MM.1S (cell line): ENCODE measurements at regions not wholly inside any gene's neighbourhood (a gene's known extent, or its start where the extent isn't known, plus 50 kb on each side); places are given as distances from the start of the nearest gene placed in this dataset.

ENCODE experiments used
- DNase-seq: peaks from one replicate; pipeline ENCODE4 v3.0.0-alpha.2; 2015
- H2AFZ ChIP-seq: fragments of 300-600 bp; sonication (generic); 2 replicates; pipeline ENCODE4 v1.6.0; 2016; ENCODE audit warnings: antibody characterized with exemption, low read length
- H3F3A ChIP-seq: fragments of 300-600 bp; sonication (generic); 2 replicates; pipeline ENCODE4 v1.6.1; 2016; ENCODE audit warnings: mild to moderate bottlenecking, antibody characterized with exemption, low read length, moderate library complexity, mixed read lengths; ENCODE audit not compliant: insufficient read depth
- H3K27ac ChIP-seq: fragments of 300-600 bp; sonication (generic); 2 replicates; pipeline ENCODE4 v1.5.1; 2016; ENCODE audit warnings: mild to moderate bottlenecking, low read length
- H3K27me3 ChIP-seq: fragments of 300-600 bp; sonication (generic); replicated peaks from 2 replicates; pipeline ENCODE4 v1.6.0; 2016; ENCODE audit warnings: low read length; ENCODE audit not compliant: insufficient read depth
- H3K36me3 ChIP-seq: fragments of 300-600 bp; sonication (generic); replicated peaks from 2 replicates; pipeline ENCODE4 v1.6.1; 2016; ENCODE audit warnings: mild to moderate bottlenecking, low read length, mixed read lengths; ENCODE audit not compliant: insufficient read depth
- H3K4me1 ChIP-seq: fragments of 300-600 bp; sonication (generic); 2 replicates; pipeline ENCODE4 v1.6.1; 2016; ENCODE audit warnings: low read length, mixed read lengths
- H3K4me2 ChIP-seq: fragments of 300-600 bp; sonication (generic); 2 replicates; pipeline ENCODE4 v1.6.0; 2016; ENCODE audit warnings: low read depth, low read length
- H3K4me3 ChIP-seq: fragments of 300-600 bp; sonication (generic); 2 replicates; pipeline ENCODE4 v1.5.1; 2016; ENCODE audit warnings: low read length, mixed read lengths
- H3K79me2 ChIP-seq: fragments of 300-600 bp; sonication (generic); 2 replicates; pipeline ENCODE4 v1.6.1; 2016; ENCODE audit warnings: mixed run types, low read length, mixed read lengths
- H3K9ac ChIP-seq: fragments of 300-600 bp; sonication (generic); 2 replicates; pipeline ENCODE4 v1.6.1; 2016; ENCODE audit warnings: low read length, mixed read lengths
- H3K9me2 ChIP-seq: fragments of 300-600 bp; sonication (generic); replicated peaks from 2 replicates; pipeline ENCODE4 v1.6.1; 2016; ENCODE audit warnings: mild to moderate bottlenecking, low read length, mixed read lengths; ENCODE audit not compliant: insufficient read depth
- H3K9me3 ChIP-seq: fragments of 300-600 bp; sonication (generic); replicated peaks from 2 replicates; pipeline ENCODE4 v1.6.1; 2016; ENCODE audit warnings: mild to moderate bottlenecking, low read length, mixed read lengths; ENCODE audit not compliant: insufficient read depth
- H4K20me1 ChIP-seq: fragments of 300-600 bp; sonication (generic); 2 replicates; pipeline ENCODE4 v1.6.1; 2016; ENCODE audit warnings: mild to moderate bottlenecking, low read length, moderate library complexity, mixed read lengths; ENCODE audit not compliant: insufficient read depth
- CTCF ChIP-seq: fragments of 300-600 bp; sonication (generic); IDR thresholded peaks from 2 replicates; pipeline ENCODE4 v1.5.1; 2016; ENCODE audit warnings: antibody characterized with exemption, low read length, mixed read lengths
- EZH2 ChIP-seq: fragments of 300-600 bp; sonication (generic); optimal IDR thresholded peaks from 2 replicates; pipeline ENCODE3; 2017; ENCODE audit warnings: low read depth, mild to moderate bottlenecking, antibody characterized with exemption, low read length, mixed read lengths
- EZH2phosphoT487 ChIP-seq: fragments of 300-600 bp; sonication (generic); IDR thresholded peaks from 2 replicates; pipeline ENCODE4 v1.6.1; 2018; ENCODE audit warnings: antibody characterized with exemption, low read length

- Histone ChIP-seq H3K27ac (no peak overlapping the region), H3K79me2 (no peaks in the 10 kb centered on the region), H3K9ac (no peak overlapping the region), H3K27me3 (no peaks in the 10 kb centered on the region), H3K9me3 (no peaks in the 10 kb centered on the region), H4K20me1 (no peaks in the 10 kb centered on the region), H3K4me2 (no peak overlapping the region), H3K4me1 (no peaks in the 10 kb centered on the region), H2AFZ (no peak overlapping the region), H3K9me2 (no peaks in the 10 kb centered on the region), H3K36me3 (no peaks in the 10 kb centered on the region), H3F3A (no peaks in the 10 kb centered on the region), H3K4me3 (no peak overlapping the region)
- TF ChIP-seq EZH2: no peak
- TF ChIP-seq EZH2phosphoT487: no peak
- TF ChIP-seq CTCF: no peak
- no peak for DNase-seq
These were observed 1029.0 kb upstream of the B3GALT2 start for GRCh38 chr1:194215448-194215847.

DNA sequence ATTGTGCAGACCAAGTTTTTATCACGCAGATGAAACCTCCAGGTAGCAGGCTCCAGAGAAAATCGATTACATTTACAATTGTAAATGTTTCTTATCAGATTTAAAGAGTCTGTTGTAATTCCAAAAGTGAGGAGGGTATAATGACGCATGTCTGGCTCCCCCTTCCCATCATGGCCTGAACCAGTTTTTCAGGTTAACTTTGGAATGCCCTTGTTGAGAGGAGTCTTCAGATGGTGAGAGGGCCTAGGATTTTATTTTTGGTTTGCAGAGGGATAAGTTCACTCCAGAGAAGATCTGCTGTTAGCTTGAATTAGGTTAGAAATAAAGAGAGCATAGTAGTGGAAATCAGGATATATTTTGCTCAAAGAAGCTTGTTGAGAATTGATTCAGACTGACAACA lies 1028.3 kb upstream of the B3GALT2 start:
- Histone ChIP-seq H3K9me3 (no peaks in the 10 kb centered on the region), H3K4me3 (no peak overlapping the region), H4K20me1 (no peaks in the 10 kb centered on the region), H3K9me2 (no peaks in the 10 kb centered on the region), H3K4me1 (no peaks in the 10 kb centered on the region), H3K79me2 (no peaks in the 10 kb centered on the region), H3K27me3 (no peaks in the 10 kb centered on the region), H2AFZ (no peak overlapping the region), H3F3A (no peaks in the 10 kb centered on the region), H3K36me3 (no peaks in the 10 kb centered on the region), H3K27ac (no peak overlapping the region), H3K4me2 (no peak overlapping the region), H3K9ac (no peak overlapping the region)
- no peak for DNase-seq
- no peak for TF ChIP-seq EZH2
- no peak for TF ChIP-seq EZH2phosphoT487
- no peak for TF ChIP-seq CTCF

GRCh38 chr1:194209920-194210319 lies 1023.5 kb upstream of the B3GALT2 start:
- Histone ChIP-seq H3K4me1 (no peaks in the 10 kb centered on the region), H3K9ac (no peak overlapping the region), H2AFZ (no peak overlapping the region), H3K9me3 (no peaks in the 10 kb centered on the region), H3K27me3 (no peaks in the 10 kb centered on the region), H3K4me2 (no peak overlapping the region), H4K20me1 (no peaks in the 10 kb centered on the region), H3K36me3 (no peaks in the 10 kb centered on the region), H3F3A (no peaks in the 10 kb centered on the region), H3K27ac (no peak overlapping the region), H3K4me3 (no peak overlapping the region), H3K79me2 (no peaks in the 10 kb centered on the region), H3K9me2 (no peaks in the 10 kb centered on the region)
- TF ChIP-seq CTCF (no peak), EZH2 (no peak), EZH2phosphoT487 (no peak)
- no peak for DNase-seq
